ENCODE measurements at regions not wholly inside any gene's neighbourhood (a gene's known extent, or its start where the extent isn't known, plus 50 kb on each side); places are given as distances from the start of the nearest gene placed in this dataset.
"Not testable (repeated sequence)": the region's sequence is repeated elsewhere in the genome, so short reads cannot be mapped to it uniquely, and the experiment has no call there.

DNA sequence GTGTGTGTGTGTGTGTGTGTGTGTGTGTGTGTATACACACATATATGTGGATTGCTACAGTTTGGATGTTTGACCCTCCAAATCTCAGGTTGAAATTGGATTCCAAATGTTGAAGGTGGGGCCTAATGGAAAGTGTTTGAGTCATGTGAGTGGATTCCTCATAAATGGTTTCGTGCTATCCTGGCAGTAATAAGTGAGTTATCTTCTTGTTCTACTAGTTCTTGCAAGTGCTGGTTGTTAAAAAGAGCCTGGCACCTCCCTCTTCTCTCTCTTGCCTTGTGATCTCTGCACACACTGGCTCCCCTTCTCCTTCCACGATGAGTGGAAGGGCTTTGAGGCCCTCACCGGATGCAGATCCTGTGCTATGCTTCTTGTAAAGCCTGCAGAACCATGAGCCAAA lies 344.1 kb downstream of the SH2D1A start:
- DNase-seq (ENCODE audit: low read depth in 1 of 2, low spot score in 1 of 2): no peak

- DNase-seq (ENCODE audit: low read depth in 1 of 2, low spot score in 1 of 2): no peak
Measured at GRCh38 chrX:124699876-124700275, 353.5 kb downstream of the SH2D1A start.

DNA sequence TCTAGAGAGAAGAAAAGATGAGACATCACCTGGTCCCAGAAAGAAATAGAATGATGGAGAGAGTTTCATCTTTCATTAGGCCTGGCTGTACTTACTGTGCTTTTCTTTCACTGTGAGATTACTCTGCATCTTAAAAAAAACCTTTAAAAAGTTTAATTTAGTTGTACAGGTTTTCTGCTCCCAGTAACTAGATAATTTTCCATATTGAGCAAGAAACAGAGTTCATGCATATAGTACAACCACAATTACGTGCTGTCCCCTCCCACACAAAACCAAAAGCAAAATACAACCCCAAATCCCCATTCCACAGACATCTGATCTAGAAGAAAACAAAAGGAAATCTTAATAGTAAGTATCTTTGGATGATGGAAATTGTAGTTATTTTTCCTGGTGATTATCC lies 371.2 kb downstream of the SH2D1A start:
- no peak for DNase-seq (ENCODE audit: low read depth in 1 of 2, low spot score in 1 of 2)

DNA sequence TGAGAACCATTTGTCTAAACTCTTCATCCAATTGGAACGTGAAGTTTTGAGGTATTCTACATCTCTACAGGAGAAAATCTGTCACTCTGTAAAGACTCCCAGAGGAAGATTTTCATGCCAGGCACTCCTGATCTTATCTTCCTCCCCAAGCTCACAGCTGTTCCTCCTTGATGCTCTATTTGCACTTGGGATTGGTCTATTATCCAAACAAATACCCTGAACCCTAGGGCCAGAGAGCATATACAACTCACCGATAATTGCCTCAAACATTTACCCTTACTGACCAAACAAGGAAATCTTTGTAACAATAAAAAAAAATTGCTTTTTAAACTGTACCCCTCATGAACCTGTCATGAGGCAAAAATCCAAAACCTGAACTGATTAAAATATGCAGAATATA lies 372.7 kb downstream of the SH2D1A start:
- no peak for DNase-seq (ENCODE audit: low read depth in 1 of 2, low spot score in 1 of 2)

DNA sequence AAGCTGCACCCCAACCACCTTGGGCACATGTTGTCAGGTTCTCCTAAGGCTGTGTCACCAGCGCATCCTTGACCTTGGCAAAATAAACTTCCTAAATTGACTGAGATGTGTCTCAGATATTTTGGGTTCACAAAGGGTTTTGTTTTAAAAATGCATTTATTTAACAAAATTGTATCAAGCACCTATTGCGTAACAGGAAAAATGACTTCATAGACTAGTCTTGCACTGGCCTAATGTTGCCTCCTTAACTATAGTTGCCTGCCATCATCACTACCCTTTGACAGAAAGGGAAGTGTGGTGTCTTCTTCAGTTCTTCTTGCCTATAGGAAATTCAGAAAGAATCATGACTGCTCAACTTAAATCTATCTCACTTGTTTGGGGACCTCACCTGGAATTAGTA lies 374.2 kb downstream of the SH2D1A start:
- no peak for DNase-seq (ENCODE audit: low read depth in 1 of 2, low spot score in 1 of 2)

GRCh38 chrX:124725502-124725901 lies 379.1 kb downstream of the SH2D1A start:
- DNase-seq (ENCODE audit: low read depth in 1 of 2, low spot score in 1 of 2): no peak

GRCh38 chrX:124726292-124726691 lies 379.9 kb downstream of the SH2D1A start:
- DNase-seq (ENCODE audit: low read depth in 1 of 2, low spot score in 1 of 2): no peak

DNA sequence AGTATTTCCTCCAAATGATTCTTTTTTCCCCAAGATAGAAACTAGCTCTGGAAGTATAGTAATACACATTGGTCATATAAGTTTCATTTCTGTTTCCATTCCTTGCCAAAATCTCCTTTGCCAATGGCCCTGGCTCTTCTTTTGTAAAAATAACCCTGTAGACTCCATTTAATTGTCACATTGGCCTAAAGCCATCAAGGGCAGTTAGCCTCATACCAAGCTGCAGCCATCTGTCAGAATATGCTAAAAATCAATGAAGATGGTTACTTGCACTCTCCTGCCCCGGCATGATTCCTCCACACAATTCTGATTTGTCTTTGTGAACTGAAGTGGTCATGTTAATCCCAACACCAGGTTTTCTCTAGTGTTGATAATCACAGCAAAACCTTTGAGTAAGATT lies 380.5 kb downstream of the SH2D1A start:
- no peak for DNase-seq (ENCODE audit: low read depth in 1 of 2, low spot score in 1 of 2)

DNA sequence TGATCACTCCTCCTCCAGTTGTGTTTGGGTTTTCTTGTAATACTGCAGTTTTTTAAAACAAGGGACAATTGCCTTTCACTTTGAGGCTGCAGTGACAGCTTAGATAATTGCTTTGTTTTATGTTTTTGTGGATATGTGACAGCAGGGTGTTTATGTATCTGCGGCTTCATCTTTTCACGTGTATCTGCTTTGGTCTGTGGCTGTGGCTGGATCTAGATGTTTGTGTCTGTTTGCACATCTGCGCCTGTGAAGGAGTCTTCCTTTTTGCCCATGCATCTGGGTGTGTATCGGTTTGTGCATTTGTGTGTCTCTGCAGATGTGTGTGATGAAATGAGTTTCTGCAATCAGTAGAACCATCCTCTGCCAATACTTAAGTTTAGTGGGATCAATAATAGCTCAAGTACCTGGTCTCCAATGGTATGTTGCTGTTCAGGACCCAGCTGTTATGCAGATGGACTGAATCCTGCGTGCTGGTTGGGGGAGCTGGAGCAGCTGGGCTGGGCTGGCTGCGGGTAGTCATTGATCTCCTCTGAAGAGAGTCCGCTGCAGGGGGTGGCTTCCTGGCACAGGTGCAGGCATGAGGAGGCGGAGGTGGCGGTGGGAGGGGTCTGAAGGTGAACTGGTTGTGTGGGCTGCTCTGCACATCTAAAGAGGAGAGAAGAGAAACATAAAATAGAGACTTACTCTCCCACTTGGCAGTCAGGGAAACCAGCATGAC lies 390.3 kb downstream of the SH2D1A start:
- DNase-seq (ENCODE audit: low read depth in 1 of 2, low spot score in 1 of 2): peak; percentile 2 to 7

DNA sequence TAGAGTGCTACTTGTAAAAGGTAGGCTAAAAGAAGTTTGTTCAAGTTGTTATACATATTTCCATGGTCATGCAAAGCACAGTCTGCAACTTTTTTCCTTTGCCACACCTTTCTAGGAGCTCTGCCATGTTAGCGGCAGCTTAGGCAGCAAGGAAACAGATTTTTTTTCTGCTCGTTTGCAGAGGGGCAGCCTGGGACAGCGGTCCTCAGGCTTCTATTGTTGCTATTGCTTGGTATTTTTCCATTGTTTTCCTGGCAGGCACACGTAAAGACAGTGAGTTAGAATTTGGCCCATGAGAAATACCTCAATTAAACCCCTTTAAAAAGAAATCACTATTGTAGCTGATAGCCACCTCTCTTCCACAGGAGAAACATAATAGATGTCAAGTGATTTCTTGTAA lies 391.4 kb downstream of the SH2D1A start:
- no peak for DNase-seq (ENCODE audit: low read depth in 1 of 2, low spot score in 1 of 2)

DNA sequence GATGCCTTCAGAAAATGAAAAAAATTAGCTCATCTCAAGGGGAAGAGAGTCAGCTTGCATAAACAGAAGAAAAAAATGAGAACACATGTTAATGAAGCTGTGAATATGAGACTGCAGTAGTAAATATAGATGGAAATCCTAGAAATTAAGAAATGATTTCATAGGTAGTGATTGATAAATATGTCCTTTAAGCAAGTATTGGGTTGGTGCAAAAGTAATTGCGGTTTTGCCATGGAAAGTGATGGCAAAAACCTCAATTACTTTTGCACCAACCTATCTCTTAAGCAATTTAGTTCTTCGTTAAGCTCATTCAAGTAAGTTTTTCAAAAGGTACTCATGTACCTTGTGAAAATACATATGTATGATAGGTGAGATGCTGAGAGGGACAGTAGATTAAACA lies 400.9 kb downstream of the SH2D1A start:
- DNase-seq (ENCODE audit: low read depth in 1 of 2, low spot score in 1 of 2): no peak

DNA sequence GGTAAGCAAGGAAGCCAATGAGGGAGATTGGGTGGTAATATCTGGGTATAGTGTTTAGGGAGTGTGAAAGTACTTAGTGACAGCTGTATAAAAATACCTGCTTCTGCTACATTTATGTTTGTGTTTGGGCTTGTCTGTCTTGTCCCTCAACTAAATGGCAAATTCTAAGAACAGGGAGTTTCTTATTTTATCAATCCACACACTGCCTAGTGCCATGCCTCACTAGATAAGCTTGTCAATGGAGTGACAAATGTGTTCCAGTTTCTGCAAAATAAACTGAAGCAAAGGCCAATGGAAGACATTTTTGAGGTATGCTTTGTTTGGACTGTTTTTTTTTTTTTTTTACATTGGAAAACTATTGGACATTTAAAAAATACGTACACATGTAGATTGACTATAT lies 418.0 kb downstream of the SH2D1A start:
- DNase-seq (ENCODE audit: low read depth in 1 of 2, low spot score in 1 of 2): no peak

DNA sequence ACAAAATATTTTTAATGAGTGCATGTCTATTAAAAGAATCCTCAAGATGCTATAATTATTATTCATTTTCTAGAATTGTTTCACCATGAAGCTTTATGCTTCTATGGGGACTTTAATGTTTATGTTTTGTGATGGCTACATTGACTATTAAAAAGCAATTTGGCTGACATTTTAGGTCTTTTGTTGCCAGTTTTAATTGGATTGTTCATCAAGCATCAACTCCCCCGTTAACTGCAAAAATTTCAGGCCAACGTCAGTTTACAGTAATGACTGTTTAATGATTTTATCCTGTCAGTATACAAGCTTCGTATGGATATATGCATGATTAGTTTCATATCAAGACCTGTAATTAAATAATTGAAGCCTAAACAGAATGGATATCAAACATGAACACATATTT lies 422.8 kb downstream of the SH2D1A start:
- DNase-seq (ENCODE audit: low read depth in 1 of 2, low spot score in 1 of 2): no peak

- no peak for DNase-seq (ENCODE audit: low read depth in 1 of 2, low spot score in 1 of 2)
Measured at GRCh38 chrX:124771292-124771691, 424.9 kb downstream of the SH2D1A start.

DNA sequence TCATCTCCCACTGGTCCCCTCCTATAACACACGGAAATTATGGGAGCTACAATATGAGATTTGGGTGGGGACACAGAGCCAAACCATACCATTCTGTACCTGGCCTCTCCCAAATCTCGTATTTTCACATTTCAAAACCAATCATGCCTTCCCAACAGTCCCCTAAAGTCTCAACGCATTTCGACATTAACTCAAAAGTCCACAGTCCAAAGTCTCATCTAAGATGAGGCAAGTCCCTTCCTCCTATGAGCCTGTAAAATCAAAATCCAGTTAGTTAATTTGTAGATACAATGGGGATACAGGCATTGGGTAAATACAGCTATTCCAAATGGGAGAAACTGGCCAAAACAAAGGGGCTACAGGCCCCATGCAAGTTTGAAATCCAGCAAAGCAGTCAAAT lies 441.9 kb downstream of the SH2D1A start:
- DNase-seq (ENCODE audit: low read depth in 1 of 2, low spot score in 1 of 2): not testable (repeated sequence)

GRCh38 chrX:124789874-124790273 lies 443.5 kb downstream of the SH2D1A start:
- not testable (repeated sequence) for DNase-seq (ENCODE audit: low read depth in 1 of 2, low spot score in 1 of 2)

- DNase-seq (ENCODE audit: low read depth in 1 of 2, low spot score in 1 of 2): no peak
Measured at GRCh38 chrX:124791492-124792095, 445.2 kb downstream of the SH2D1A start.

DNA sequence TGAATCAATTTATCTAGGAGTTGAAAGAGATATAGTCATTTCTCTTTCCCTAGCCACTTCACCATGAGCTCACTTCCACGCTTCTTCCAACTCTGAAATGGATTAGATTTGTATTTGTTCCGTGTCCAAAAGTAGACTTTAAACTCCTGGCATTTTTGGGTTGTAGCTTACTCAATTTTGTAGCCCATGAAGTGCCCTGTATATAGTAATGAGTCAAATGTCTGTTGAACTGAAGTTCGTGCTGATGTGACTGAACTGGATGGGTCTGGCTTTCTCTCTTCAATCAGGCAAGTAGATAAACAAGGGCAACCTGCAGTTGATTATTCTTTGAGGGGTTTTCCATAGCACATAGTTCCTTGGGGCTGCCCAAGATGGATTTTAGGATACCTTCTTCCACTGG lies 450.6 kb downstream of the SH2D1A start:
- DNase-seq (ENCODE audit: low read depth in 1 of 2, low spot score in 1 of 2): no peak

DNA sequence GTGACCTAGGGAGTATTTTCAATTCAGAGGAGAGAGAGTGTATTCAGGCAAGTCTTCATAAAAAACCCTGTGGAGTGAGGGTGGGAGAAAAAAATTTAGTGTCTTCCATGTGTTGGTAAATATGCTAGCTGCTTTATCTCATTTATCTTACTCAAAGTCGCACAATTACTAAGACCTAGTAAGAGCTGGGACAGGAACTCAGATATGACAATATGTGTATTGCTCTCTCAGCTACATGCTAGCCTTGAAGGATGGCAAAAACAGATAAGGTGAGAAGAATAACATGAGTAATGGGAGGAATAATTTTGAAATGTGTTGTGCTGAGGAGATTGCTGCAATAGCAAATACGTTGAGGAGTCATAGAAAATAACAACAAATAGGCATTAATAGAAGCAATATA lies 458.6 kb downstream of the SH2D1A start:
- DNase-seq (ENCODE audit: low read depth in 1 of 2, low spot score in 1 of 2): no peak

DNA sequence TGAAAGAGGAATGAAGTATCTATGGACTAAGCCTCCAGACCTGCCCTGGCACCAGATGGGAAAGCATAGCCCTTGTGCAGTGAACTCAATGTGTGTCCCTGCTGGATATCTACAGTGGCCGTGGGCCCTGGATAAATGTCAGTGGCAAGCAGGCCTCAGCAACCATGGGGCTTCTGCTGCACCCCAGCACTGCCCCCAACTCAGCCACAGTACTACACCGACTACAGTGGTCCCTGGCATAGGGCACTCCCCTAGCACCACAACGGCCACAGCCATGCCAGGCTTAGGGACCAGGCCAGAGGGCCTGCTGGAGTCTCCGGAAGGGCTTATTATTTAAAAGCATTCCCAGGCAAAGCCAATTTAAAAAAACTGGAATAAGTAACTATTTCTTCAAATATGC lies 459.1 kb downstream of the SH2D1A start:
- DNase-seq (ENCODE audit: low read depth in 1 of 2, low spot score in 1 of 2): no peak

- no peak for DNase-seq (ENCODE audit: low read depth in 1 of 2, low spot score in 1 of 2)
Measured at GRCh38 chrX:124814106-124814505, 467.7 kb downstream of the SH2D1A start.

DNA sequence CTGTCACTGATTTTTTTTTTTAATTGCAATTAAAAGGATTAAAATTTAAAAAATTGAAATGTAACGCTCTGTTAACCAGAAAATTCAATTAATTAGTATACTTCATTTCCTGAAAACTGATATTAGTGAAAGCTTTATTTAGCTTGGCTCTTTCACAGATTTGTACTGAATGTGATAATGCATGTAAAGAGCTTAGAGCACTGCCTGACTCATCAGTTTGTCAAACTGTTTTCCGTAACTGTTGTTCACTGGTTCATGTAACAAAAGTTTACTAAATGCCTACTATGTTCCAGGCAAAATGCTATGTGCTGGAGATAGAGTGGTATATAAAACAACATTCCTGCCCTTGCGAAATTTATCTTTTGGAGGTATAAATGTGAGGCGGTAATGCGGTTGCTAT lies 471.7 kb downstream of the SH2D1A start:
- DNase-seq (ENCODE audit: low read depth in 1 of 2, low spot score in 1 of 2): no peak

- DNase-seq (ENCODE audit: low read depth in 1 of 2, low spot score in 1 of 2): no peak
Measured at GRCh38 chrX:124818764-124819163, 472.4 kb downstream of the SH2D1A start.

Data from stimulated activated CD4-positive, alpha-beta T cell treated with anti-CD3 and anti-CD28 coated beads, Interleukin-15, amount 100 ng/mL, for 1 hour (primary cell).